Activated CD4-positive, alpha-beta memory T cell treated with anti-CD3 and anti-CD28 coated beads for 36 hours (primary cell): ENCODE measurements at regions not wholly inside any gene's neighbourhood (a gene's known extent, or its start where the extent isn't known, plus 50 kb on each side); places are given as distances from the start of the nearest gene placed in this dataset.

Experiments used
- CTCF ChIA-PET: fragments of 350-600 bp; sonication (Branson Sonifier 250); formaldehyde crosslinking; loops from one replicate; lab custom pipeline; 2021; ENCODE audit warnings: antibody characterized with exemption, inconsistent platforms; lab: Charles Lee
- POLR2A ChIA-PET: fragments of 350-600 bp; sonication (Branson Sonifier 250); formaldehyde crosslinking; loops from one replicate; lab custom pipeline; 2021; ENCODE audit warnings: antibody characterized with exemption; lab: Charles Lee
- DNase-seq: peaks from one replicate; pipeline ENCODE4 v3.0.0-alpha.2; 2020
- H3K27ac Mint-ChIP-seq: one replicate; pipeline ENCODE4 v1.8.0; 2021; ENCODE audit warnings: mixed read lengths
- H3K27me3 Mint-ChIP-seq: one replicate; pipeline ENCODE4 v1.8.0; 2021; ENCODE audit warnings: mixed read lengths
- H3K36me3 Mint-ChIP-seq: one replicate; pipeline ENCODE4 v1.8.0; 2021; ENCODE audit warnings: mixed read lengths
- H3K4me1 Mint-ChIP-seq: one replicate; pipeline ENCODE4 v1.8.0; 2021; ENCODE audit warnings: low read depth, mixed read lengths
- H3K4me3 Mint-ChIP-seq: one replicate; pipeline ENCODE4 v1.8.0; 2021; ENCODE audit warnings: mild to moderate bottlenecking, mixed read lengths
- H3K9me3 Mint-ChIP-seq: one replicate; pipeline ENCODE4 v1.8.0; 2021; ENCODE audit warnings: mixed read lengths
- intact Hi-C: fragments of 100-400 bp; cut with micrococcal nuclease; formaldehyde crosslinking; loops from one replicate; pipeline ENCODE4 v1.15.1; 2023

DNA sequence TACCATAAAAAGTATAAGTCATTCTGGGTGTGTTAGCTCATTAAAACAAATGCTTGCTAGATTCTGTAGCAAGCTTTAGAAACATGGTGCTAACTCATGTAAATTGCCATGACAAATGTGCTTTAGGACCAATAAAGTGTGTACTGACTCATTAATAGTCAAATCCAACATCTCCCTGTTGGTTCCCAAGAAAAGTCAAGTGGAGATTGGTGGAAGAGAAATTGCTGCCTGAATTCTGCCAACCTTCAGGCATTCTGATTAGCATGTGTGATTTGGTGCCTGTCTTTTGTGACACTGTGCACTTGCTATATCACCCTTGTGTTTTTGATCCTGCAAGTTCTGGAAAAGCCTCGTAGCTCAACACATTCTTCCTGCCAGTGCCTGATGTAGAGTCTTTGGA is 503.8 kb upstream of the BOD1L1 start:
- ChIA-PET CTCF (no interaction called here), POLR2A (no interaction called here)
- Mint-ChIP-seq H3K9me3 (no peaks in the 10 kb centered on the region), H3K27me3 (no peaks in the 10 kb centered on the region), H3K4me1 (no peaks in the 10 kb centered on the region), H3K36me3 (no peaks in the 10 kb centered on the region), H3K4me3 (no peak overlapping the region), H3K27ac (no peak overlapping the region)
- intact Hi-C loops: no loop called here
- no peak for DNase-seq

DNA sequence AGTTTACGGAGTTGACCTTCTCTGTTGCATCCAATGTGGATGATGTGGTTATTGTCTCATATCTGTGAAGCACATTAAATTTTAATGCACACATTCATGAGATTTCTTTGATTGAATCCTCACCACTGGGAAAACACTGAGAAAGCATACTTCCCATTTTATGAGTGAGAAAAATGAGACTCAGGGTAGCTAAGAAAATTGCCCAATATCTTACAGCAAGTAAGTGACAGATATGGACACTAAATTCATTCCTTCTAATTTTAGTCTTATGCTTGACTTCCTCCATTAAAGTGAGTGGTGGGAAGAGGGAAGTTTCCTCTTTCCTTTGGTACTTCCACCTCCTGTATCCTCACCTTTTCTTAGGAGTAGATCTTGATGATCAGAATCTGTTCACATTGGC is 504.8 kb upstream of the BOD1L1 start:
- Mint-ChIP-seq H3K4me3 (no peak overlapping the region), H3K36me3 (no peaks in the 10 kb centered on the region), H3K9me3 (no peaks in the 10 kb centered on the region), H3K27ac (no peak overlapping the region), H3K27me3 (no peaks in the 10 kb centered on the region), H3K4me1 (no peaks in the 10 kb centered on the region)
- ChIA-PET CTCF (no interaction called here), POLR2A (no interaction called here)
- intact Hi-C loops: no loop called here
- no peak for DNase-seq

DNA sequence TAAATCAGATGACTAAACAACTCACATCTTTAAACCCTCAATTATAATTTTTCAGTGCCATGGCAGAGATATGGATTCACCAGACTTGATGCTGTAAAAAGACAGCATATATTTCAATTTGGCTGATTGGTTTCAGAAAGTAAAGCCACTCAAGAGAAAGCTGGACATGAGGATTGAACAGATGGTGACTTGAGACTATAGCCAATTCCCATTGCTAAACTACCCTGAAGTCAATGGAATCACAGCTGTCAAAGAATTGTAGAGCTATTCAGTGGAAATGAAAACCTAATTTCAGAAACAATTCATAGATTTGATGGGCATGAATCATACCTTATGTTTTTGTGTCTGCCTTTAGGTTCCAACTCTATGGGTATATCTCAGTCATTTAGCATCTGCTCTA is 510.6 kb upstream of the BOD1L1 start:
- Mint-ChIP-seq H3K4me1 (no peaks in the 10 kb centered on the region), H3K27me3 (no peaks in the 10 kb centered on the region), H3K36me3 (no peaks in the 10 kb centered on the region), H3K27ac (no peak overlapping the region), H3K9me3 (no peaks in the 10 kb centered on the region), H3K4me3 (no peak overlapping the region)
- no peak for DNase-seq
- ChIA-PET POLR2A (no interaction called here), CTCF (no interaction called here)
- intact Hi-C loops: no loop called here

DNA sequence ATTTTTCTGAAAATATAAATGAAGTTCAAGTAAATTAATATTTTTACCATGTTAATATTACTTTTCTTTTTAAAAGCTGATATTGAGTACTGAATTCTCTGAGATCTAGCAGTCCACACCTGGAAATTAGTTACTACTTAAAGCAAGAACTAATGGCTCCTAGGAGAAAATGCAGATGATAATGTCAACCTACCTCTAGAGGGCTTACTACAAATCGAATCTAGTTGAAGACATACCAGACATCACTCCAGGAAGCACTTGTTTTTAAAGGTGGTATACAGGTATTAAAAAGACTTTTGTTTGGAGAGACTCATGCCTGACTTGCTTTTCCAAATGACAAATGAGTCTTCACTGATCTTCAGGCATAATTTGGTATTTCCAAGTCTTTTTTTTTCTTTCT is 516.4 kb upstream of the BOD1L1 start:
- Mint-ChIP-seq H3K36me3 (no peaks in the 10 kb centered on the region), H3K4me3 (no peak overlapping the region), H3K27ac (no peak overlapping the region), H3K27me3 (no peaks in the 10 kb centered on the region), H3K4me1 (no peaks in the 10 kb centered on the region), H3K9me3 (no peaks in the 10 kb centered on the region)
- CTCF ChIA-PET: no interaction called here
- POLR2A ChIA-PET: no interaction called here
- intact Hi-C loops: no loop called here
- DNase-seq: no peak

DNA sequence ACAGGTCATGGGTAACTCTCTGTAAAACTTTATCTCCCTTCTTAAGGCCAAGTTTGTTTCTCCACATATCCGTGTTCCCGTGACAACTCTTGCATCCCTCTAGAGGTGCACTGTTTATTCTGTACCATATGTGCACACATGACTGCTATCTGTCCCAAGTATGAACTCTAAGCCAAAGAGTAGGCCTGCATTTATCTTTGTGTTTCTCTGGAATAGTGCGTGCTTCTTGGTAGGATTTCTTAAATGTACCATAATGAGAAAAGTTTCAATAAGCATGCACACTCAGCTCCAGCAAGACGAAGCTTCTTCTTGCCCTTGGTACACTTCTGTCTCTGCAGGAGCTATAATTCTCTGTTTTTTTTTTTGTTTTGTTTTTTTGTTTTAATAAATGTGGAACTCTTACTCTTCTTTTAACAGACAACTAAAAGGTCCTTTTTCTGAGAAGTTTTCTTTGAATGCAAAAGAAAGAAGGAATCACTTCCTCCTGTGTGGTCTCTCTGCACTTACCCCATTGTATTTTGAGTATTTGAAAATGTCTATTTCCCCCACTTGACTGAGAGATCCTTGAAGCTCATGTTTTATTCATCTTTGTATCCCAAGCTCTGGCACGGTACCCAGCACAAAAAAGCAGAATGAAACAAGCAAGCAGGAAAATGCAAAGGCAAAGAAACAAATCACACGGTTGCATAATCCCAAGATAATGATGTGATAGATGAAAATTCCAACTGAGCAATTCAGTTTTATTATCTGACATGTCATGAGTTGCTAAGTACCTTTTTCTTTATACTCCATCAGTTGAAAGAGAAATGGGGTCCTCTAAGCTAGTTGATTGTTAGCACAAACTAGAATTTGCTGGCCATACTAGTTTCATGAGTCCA is 521.9 kb upstream of the BOD1L1 start:
- Mint-ChIP-seq H3K4me3 (no peak overlapping the region), H3K4me1 (no peaks in the 10 kb centered on the region), H3K27me3 (peaks cover 4% of the 10 kb centered on the region), H3K9me3 (no peaks in the 10 kb centered on the region), H3K36me3 (no peaks in the 10 kb centered on the region), H3K27ac (no peak overlapping the region)
- POLR2A ChIA-PET: no interaction called here
- CTCF ChIA-PET: no interaction called here
- DNase-seq: no peak
- intact Hi-C loops: no loop called here

DNA sequence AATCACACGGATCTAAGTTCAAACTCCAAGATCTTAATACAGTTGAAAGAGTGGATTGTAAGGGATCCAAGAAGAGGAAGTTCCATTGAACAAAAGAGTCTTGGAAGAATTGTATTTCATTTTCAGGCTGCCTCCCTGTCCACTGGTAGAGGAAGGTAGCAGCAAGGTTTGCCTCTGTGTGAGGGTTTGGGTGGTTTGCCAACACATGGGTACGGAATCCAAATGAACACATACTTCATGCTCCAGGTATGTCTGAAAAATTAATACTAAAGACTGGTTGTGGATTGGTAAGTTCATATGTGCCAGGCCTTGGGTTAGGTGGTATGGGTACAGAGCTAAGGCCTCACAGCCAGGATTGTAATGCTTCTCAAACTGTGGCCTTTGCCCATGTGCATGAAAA is 523.6 kb upstream of the BOD1L1 start:
- Mint-ChIP-seq H3K4me1 (no peaks in the 10 kb centered on the region), H3K27me3 (peaks cover 4% of the 10 kb centered on the region), H3K9me3 (no peaks in the 10 kb centered on the region), H3K27ac (no peak overlapping the region), H3K36me3 (no peaks in the 10 kb centered on the region), H3K4me3 (no peak overlapping the region)
- ChIA-PET POLR2A (no interaction called here), CTCF (no interaction called here)
- DNase-seq: no peak
- intact Hi-C loops: no loop called here

DNA sequence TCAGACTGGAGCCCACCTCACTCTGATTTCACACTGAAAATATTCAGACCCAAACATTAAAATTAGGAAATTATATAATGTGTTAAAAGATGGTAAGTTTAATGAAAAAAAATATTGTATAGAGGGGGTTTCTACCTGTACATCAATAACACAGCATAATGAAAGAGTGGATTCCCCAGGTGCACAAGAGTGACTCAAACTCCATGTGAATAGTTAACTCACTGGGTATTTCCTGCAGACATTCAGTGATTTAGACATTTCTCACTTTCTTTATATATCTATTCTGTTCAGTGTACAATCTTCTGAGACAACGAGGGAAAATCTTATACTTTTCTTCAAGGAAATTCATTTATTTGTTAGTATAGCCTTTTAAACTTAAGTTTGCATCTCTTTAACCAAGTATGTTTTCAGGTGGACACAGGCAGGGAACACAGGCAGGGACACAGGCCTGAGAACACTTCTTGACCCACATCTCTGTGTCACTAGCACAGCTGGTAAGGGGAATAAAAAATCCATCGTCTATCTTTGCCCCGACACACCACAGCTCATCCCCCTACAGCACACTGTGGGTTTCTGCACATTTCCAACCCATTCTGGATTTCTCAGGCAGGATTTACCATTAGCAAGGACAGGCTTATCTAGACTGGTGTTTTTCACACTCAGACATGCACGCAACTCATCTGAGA is 525.5 kb upstream of the BOD1L1 start:
- Mint-ChIP-seq H3K4me3 (no peak overlapping the region), H3K4me1 (no peaks in the 10 kb centered on the region), H3K36me3 (no peaks in the 10 kb centered on the region), H3K27ac (no peak overlapping the region), H3K9me3 (no peaks in the 10 kb centered on the region), H3K27me3 (peaks cover 4% of the 10 kb centered on the region)
- no peak for DNase-seq
- ChIA-PET CTCF (no interaction called here), POLR2A (no interaction called here)
- intact Hi-C loops: no loop called here

DNA sequence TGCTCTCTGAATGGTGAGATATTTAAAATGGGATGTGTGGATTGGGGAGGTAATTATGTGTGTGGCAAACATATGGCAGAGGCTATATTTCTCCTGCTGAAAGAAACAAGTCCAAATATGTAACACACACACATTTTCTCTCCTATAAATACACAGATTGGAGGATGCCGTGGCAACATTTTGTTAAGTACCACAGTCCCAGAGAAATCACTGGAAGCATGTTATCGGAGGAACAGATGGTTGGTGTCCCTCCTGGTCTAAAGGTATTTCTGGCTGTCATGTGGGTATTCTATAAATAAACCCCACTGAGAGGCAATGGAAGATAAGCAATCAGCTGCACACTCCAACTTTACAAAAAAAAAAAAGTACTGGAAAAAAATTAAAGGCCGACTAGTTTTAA is 528.3 kb upstream of the BOD1L1 start:
- intact Hi-C loops: no loop called here
- CTCF ChIA-PET: no interaction called here
- no peaks in the 10 kb centered on the region for H3K36me3 Mint-ChIP-seq

DNA sequence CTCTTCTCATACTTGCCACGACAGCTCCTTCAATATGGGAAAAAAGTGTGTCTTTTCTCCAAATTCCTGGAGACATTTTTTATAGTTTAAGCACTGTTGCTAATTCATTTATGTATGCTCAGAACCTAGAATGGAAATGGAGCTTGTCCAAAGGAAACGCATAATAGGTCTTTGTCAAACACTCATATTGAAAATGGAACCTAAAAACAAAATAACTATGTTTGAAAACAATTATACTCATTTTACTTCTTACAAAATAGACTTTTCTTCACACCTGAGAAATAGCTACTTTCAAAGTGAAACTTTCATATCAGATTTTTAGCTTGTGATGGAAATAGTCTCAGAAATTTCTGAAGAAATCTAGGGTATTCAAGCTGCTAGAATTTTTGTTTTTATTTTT is 529.7 kb upstream of the BOD1L1 start:
- intact Hi-C loops: no loop called here
- POLR2A ChIA-PET: no interaction called here
- Mint-ChIP-seq H3K4me3 (no peak overlapping the region), H3K4me1 (no peaks in the 10 kb centered on the region), H3K9me3 (no peaks in the 10 kb centered on the region), H3K36me3 (no peaks in the 10 kb centered on the region), H3K27ac (no peak overlapping the region), H3K27me3 (peaks cover 5% of the 10 kb centered on the region)
- no peak for DNase-seq
- CTCF ChIA-PET: no interaction called here

More for the DNA sequence above, 528.3 kb upstream of the BOD1L1 start:
- peaks cover 5% of the 10 kb centered on the region for H3K27me3 Mint-ChIP-seq
- POLR2A ChIA-PET: no interaction called here
- H3K4me1 Mint-ChIP-seq: no peaks in the 10 kb centered on the region
- H3K9me3 Mint-ChIP-seq: no peaks in the 10 kb centered on the region
- H3K27ac Mint-ChIP-seq: no peak overlapping the region
- no peak overlapping the region for H3K4me3 Mint-ChIP-seq
- no peak for DNase-seq

DNA sequence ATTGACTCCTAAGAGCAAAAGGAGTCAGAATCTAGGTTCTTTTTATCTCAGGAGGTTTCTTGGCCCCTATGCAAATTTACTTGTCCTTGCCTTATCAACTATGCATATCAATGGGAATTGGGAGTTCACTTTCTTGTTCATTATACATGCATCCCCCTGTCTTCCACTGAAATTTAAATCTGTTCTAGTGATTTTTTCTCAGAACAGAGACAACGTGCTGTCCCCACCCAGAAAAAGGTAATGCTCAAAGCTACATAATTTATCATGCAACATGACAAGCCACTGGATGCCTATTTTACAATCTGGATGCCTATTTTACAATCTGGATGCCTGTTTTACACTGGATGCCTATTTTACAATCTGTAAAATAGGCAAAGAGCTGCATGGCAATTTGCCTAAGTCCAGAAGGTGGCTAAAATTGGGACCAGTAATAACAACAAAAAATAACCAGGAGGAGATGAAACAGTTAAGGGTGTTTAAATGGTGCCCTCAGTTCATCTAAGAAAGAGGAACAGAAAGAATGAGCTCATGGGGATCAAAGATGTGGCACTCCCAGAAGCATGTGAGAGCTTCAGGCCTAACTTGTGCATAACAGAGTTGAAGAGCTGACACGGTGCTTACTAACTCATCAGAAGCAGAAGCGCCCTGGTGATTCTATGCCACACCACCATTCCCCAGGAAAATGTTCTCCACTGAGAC is 537.8 kb upstream of the BOD1L1 start:
- DNase-seq: no peak
- POLR2A ChIA-PET: no interaction called here
- Mint-ChIP-seq H3K4me3 (no peak overlapping the region), H3K9me3 (no peaks in the 10 kb centered on the region), H3K4me1 (no peaks in the 10 kb centered on the region), H3K27ac (no peak overlapping the region), H3K27me3 (no peaks in the 10 kb centered on the region), H3K36me3 (no peaks in the 10 kb centered on the region)
- CTCF ChIA-PET: no interaction called here
- intact Hi-C loops: no loop called here

DNA sequence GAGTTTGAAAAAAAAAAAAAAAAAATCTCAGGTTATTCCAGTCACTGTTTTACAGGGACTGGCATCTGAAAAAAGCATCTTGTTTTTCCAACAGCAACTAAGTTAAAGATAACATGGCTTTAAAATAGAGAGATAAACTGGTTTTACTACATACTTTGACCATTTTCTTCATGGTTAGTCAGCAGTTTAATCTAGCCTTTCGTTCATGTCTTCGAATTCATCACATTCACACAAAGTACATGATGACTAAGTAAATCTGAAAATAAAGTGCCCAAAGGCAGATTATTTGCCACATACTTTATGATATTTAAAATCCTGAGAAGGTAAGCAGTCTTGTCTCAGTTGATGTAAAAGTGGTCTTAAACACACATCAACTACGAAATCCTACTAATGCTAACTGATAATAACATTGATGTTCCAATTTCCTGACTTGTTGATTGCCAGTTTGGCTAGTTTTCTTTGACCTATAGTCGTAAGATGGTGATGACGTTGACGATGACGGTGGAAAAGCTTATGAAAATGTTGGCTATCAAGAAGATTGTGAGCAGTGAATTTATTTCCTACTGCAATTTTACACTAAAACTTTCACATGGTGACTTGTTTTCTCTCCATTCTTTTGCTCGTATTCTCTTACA is 540.5 kb upstream of the BOD1L1 start:
- no peaks in the 10 kb centered on the region for H3K27me3 Mint-ChIP-seq
- no peak overlapping the region for H3K4me3 Mint-ChIP-seq
- H3K27ac Mint-ChIP-seq: no peak overlapping the region
- H3K4me1 Mint-ChIP-seq: no peaks in the 10 kb centered on the region
- no peaks in the 10 kb centered on the region for H3K9me3 Mint-ChIP-seq
- CTCF ChIA-PET: no interaction called here
- no peak for DNase-seq
- intact Hi-C loops: no loop called here
- H3K36me3 Mint-ChIP-seq: no peaks in the 10 kb centered on the region
- POLR2A ChIA-PET: interaction anchor here (0.7 kb wide), 1 partner anchor 576 kb away, joined by 8 read pairs; no protein-coding TSS in a partner anchor

DNA sequence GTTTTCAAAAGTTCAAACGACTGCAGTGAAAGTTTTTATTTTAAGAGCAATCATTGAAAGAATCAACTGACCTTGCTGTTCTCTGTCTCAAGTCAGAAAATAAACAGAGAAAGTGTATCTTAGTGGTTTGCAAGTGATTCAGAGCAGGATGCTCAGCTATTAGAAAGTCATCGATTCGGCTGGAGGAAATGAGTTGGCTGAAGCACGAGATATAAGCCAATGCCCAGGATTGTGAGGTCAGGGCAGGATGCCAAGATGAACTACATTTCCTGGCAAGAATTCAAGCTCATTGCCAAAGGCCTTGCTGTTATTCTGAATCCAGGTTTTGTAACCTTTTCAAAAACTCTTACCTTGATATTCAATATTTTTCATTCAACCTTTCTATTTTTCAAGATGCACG is 541.4 kb upstream of the BOD1L1 start:
- CTCF ChIA-PET: no interaction called here
- no peak overlapping the region for H3K4me3 Mint-ChIP-seq
- DNase-seq: no peak

More for the DNA sequence above, 541.4 kb upstream of the BOD1L1 start:
- no peaks in the 10 kb centered on the region for H3K4me1 Mint-ChIP-seq
- H3K36me3 Mint-ChIP-seq: no peaks in the 10 kb centered on the region
- no peaks in the 10 kb centered on the region for H3K27me3 Mint-ChIP-seq
- H3K9me3 Mint-ChIP-seq: no peaks in the 10 kb centered on the region
- POLR2A ChIA-PET: no interaction called here
- intact Hi-C loops: no loop called here
- no peak overlapping the region for H3K27ac Mint-ChIP-seq
